ENCODE measurements at regions not wholly inside any gene's neighbourhood (a gene's known extent, or its start where the extent isn't known, plus 50 kb on each side); places are given as distances from the start of the nearest gene placed in this dataset.

- TF ChIP-seq, protein P1, sequence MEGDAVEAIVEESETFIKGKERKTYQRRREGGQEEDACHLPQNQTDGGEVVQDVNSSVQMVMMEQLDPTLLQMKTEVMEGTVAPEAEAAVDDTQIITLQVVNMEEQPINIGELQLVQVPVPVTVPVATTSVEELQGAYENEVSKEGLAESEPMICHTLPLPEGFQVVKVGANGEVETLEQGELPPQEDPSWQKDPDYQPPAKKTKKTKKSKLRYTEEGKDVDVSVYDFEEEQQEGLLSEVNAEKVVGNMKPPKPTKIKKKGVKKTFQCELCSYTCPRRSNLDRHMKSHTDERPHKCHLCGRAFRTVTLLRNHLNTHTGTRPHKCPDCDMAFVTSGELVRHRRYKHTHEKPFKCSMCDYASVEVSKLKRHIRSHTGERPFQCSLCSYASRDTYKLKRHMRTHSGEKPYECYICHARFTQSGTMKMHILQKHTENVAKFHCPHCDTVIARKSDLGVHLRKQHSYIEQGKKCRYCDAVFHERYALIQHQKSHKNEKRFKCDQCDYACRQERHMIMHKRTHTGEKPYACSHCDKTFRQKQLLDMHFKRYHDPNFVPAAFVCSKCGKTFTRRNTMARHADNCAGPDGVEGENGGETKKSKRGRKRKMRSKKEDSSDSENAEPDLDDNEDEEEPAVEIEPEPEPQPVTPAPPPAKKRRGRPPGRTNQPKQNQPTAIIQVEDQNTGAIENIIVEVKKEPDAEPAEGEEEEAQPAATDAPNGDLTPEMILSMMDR (IDR thresholded peaks at IDR 0.05 in 2 of 3, conservative IDR thresholded peaks at IDR 0.05 in 1 of 3; ENCODE audit: borderline replicate concordance in 1 of 3, insufficient read depth in 1 of 3, low read depth in 2 of 3, low read length in 2 of 3), result peak in 2 of 3 experiments; percentile 63; a peak in 4 of 6 replicates
- TF ChIP-seq REST (IDR thresholded peaks at IDR 0.05; ENCODE audit: low read depth), result no peak
- TF ChIP-seq EZH2 (IDR thresholded peaks at IDR 0.05), result no peak
- no peak for TF ChIP-seq POLR2AphosphoS5 (IDR thresholded peaks at IDR 0.05; ENCODE audit: low read depth, low read length)
- 0 out of 2 replicates have a peak, but pooled peaks have one; percentile 10 for TF ChIP-seq RAD21 (IDR thresholded peaks at IDR 0.05; ENCODE audit: low read depth)
- no peak for TF ChIP-seq YY1 (IDR thresholded peaks at IDR 0.05; ENCODE audit: extremely low read depth, insufficient replicate concordance, low read depth, low read length)
- TF ChIP-seq SP1 (IDR thresholded peaks at IDR 0.05; ENCODE audit: low read depth), result no peak
- no peak for TF ChIP-seq POLR2A (IDR thresholded peaks at IDR 0.05; ENCODE audit: borderline replicate concordance, extremely low read depth, insufficient read depth, insufficient read length)
- no peak for TF ChIP-seq MAX (IDR thresholded peaks at IDR 0.05)
- TF ChIP-seq ZNF274 (IDR thresholded peaks at IDR 0.05; ENCODE audit: low read depth, low read length), result no peak
- no peak for TF ChIP-seq ZFX (IDR thresholded peaks at IDR 0.05)
- no peak for TF ChIP-seq CBX3 (IDR thresholded peaks at IDR 0.05; ENCODE audit: low read depth)
- TF ChIP-seq CEBPB (IDR thresholded peaks at IDR 0.05; ENCODE audit: low read depth), result no peak
These were observed 120.6 kb downstream of the IRF8 start for GRCh38 chr16:86019446-86020047.
